ENCODE measurements at regions not wholly inside any gene's neighbourhood (a gene's known extent, or its start where the extent isn't known, plus 50 kb on each side); places are given as distances from the start of the nearest gene placed in this dataset.

DNA sequence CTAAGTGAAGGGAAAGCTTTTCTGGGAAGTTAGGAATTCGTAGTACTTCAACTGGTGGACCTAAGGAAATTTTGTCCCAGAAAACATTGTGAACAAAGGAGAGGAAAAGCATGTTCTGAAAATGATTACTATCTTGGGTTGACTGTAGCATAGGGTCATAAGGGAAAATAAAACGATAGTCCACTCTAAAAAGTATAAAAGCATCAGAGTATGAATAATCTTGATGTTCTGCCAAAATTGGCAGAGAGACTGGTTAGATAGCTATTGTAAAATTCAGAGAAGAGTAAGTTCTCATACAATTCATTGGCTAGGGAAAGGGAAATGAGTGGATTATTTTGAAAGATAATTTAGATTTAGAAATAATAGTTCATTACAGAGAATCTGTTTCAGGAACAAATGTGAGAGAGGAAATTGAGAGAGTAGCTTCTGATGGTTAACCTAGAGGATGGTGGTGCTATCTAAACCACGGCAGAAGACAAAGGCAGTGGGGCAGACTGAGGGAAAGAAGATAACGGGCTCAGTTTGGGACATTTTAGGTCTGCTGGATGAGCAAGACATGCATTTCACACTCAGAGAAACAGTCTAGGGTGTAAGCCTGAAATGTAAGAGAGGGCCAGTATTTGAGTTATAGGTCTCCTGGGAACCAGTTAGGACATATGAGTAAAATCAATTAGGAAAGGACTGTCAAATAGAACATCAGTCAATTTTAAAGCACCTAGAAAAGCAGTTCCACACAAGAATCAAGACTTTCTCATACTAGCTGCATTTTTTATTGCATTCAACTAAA lies 799.3 kb upstream of the CXADR start:
- Histone ChIP-seq H3K4me3 (ENCODE audit: low read length in 2 of 2) (no peak overlapping the region), H3K4me1 (ENCODE audit: control insufficient read depth in 1 of 2, insufficient read depth in 2 of 2, low read length in 2 of 2) (no peaks in the 10 kb centered on the region), H3K9me3 (ENCODE audit: control insufficient read depth, low read length) (no peaks in the 10 kb centered on the region), H3K27me3 (ENCODE audit: control insufficient read depth in 1 of 2, insufficient read depth in 2 of 2, low read length in 1 of 2) (no peaks in the 10 kb centered on the region), H3K27ac (ENCODE audit: low read depth in 1 of 2, low read length in 2 of 2) (no peak overlapping the region), H3K36me3 (ENCODE audit: control insufficient read depth in 1 of 2, insufficient read depth in 2 of 2, low read length in 1 of 2) (no peaks in the 10 kb centered on the region)
- intact Hi-C loops (cut with DNase I), result no loop called here
- 62 to 64% methylated on average over 4 of the region's 4 CpGs for WGBS, 2 donors
- ATAC-seq (ENCODE audit: low FRiP score), result no peak
- DNase-seq, result no peak

DNA sequence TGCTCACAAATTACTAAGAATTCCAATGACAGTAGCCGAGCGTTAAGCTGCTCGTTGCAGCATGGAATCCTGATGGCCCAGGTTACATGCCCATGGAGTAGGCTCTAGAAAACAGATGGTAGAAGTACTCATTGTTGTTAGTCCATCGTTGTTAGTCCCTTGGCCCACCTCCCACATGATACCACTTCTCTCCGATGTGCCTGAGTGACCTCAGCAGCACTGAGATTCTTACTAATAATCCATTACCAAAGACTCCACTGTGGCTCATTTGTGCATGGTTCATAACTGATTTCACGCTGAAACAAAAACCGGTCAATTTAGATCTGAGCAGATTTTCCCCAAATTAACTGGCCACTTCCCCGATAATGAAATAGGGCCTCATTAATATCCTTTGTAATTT lies 772.3 kb upstream of the CXADR start:
- H3K27ac ChIP-seq (ENCODE audit: low read depth in 1 of 2, low read length in 2 of 2), result no peak overlapping the region

DNA sequence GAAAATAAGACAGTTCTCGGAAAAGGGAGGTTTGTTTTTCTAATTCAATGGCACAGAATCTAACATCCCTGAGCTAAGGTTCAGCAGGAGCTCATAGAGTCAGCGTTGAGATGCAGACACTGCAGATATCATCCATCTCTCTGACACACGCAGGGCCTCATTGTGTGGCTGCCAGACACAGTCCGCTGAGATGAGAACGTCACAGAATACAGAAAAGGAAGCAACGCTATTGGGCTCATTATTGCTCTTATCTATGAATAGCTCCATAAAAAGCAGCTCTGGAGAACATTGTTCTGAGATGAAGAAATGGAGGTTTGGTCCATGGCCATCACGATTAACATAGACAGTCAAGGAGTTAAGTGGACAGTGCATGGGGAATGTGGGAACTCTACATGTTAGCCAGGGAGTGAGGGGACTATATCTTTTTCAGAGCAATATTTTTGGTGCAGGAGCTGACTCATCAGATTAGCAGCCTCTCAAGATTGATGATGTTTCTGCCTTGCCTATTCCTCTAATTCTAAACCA lies 771.6 kb upstream of the CXADR start:
- peak; percentile 62 for ATAC-seq (ENCODE audit: low FRiP score)
- no peak overlapping the region for H3K4me3 ChIP-seq (ENCODE audit: low read length in 2 of 2)
- H3K27ac ChIP-seq (ENCODE audit: low read depth in 1 of 2, low read length in 2 of 2), result no peak overlapping the region
- intact Hi-C loops (cut with DNase I), result no loop called here
- H3K9me3 ChIP-seq (ENCODE audit: control insufficient read depth, low read length), result no peaks in the 10 kb centered on the region
- H3K4me1 ChIP-seq (ENCODE audit: control insufficient read depth in 1 of 2, insufficient read depth in 2 of 2, low read length in 2 of 2), result no peaks in the 10 kb centered on the region
- WGBS, 2 donors, result 30 to 32% methylated on average over 7 of the region's 7 CpGs
- DNase-seq, result peak in 1 of 2 donors; percentile 56
- H3K36me3 ChIP-seq (ENCODE audit: control insufficient read depth in 1 of 2, insufficient read depth in 2 of 2, low read length in 1 of 2), result no peaks in the 10 kb centered on the region
- no peaks in the 10 kb centered on the region for H3K27me3 ChIP-seq (ENCODE audit: control insufficient read depth in 1 of 2, insufficient read depth in 2 of 2, low read length in 1 of 2)

More for the DNA sequence above, 772.3 kb upstream of the CXADR start:
- no peaks in the 10 kb centered on the region for H3K27me3 ChIP-seq (ENCODE audit: control insufficient read depth in 1 of 2, insufficient read depth in 2 of 2, low read length in 1 of 2)
- intact Hi-C loops (cut with DNase I), result no loop called here
- DNase-seq, result no peak
- H3K9me3 ChIP-seq (ENCODE audit: control insufficient read depth, low read length), result no peaks in the 10 kb centered on the region
- 72 to 96% methylated on average over 8 of the region's 8 CpGs for WGBS, 2 donors
- H3K4me3 ChIP-seq (ENCODE audit: low read length in 2 of 2), result no peak overlapping the region
- ATAC-seq (ENCODE audit: low FRiP score), result peak; percentile 34
- no peaks in the 10 kb centered on the region for H3K36me3 ChIP-seq (ENCODE audit: control insufficient read depth in 1 of 2, insufficient read depth in 2 of 2, low read length in 1 of 2)
- H3K4me1 ChIP-seq (ENCODE audit: control insufficient read depth in 1 of 2, insufficient read depth in 2 of 2, low read length in 2 of 2), result no peaks in the 10 kb centered on the region

DNA sequence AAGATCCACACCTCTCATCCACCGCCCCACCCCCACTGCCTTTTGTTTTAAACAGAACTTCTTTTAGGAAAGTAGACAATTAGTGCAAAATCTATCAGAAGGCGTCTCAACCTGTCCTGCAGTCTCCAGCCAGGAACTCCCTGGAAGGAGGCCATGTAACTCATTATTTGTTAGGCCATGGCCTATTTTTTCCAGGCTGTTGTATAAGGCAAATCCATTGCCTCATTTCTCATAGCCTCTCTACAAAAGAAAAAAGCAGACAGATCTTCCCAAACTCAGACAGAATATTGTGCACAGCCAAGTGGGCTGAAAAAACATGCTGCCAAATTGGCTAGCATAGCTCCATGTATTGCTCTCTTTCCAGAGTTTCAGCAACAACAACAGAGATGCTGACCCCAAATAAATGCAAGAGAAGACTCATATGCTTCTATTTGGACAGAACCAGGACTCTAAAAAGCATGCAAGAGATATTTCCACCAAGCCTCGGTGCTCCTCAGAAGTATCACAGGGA lies 770.7 kb upstream of the CXADR start:
- Histone ChIP-seq H3K9me3 (ENCODE audit: control insufficient read depth, low read length) (no peaks in the 10 kb centered on the region), H3K27ac (ENCODE audit: low read depth in 1 of 2, low read length in 2 of 2) (no peak overlapping the region), H3K36me3 (ENCODE audit: control insufficient read depth in 1 of 2, insufficient read depth in 2 of 2, low read length in 1 of 2) (no peaks in the 10 kb centered on the region), H3K4me1 (ENCODE audit: control insufficient read depth in 1 of 2, insufficient read depth in 2 of 2, low read length in 2 of 2) (no peaks in the 10 kb centered on the region), H3K4me3 (ENCODE audit: low read length in 2 of 2) (no peak overlapping the region), H3K27me3 (ENCODE audit: control insufficient read depth in 1 of 2, insufficient read depth in 2 of 2, low read length in 1 of 2) (no peaks in the 10 kb centered on the region)
- ATAC-seq (ENCODE audit: low FRiP score) (peak; percentile 64), DNase-seq (peak in 1 of 2 donors; percentile 44)
- WGBS, 2 donors, result 36 to 62% methylated on average over 3 of the region's 3 CpGs
- intact Hi-C loops (cut with DNase I), result no loop called here

DNA sequence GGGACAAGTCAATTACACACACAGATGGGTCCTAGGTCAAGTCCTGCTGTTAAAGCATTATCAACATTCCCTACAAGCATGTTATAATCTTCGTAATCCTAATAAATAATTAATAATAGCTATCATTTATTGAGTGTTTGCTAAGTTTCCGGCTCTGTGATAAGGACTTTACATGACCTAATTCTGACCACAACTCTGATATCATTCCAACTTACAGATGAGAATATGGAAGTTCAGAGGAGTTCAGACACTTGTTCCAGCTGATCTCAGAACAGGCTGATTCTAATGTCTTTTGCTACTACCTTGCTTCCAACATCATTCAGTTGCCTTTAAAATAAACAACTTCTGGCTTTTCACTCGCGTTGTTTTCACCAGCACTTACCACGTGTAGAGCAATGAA lies 770.1 kb upstream of the CXADR start:
- no peaks in the 10 kb centered on the region for H3K27me3 ChIP-seq (ENCODE audit: control insufficient read depth in 1 of 2, insufficient read depth in 2 of 2, low read length in 1 of 2)
- H3K27ac ChIP-seq (ENCODE audit: low read depth in 1 of 2, low read length in 2 of 2), result no peak overlapping the region
- no peak overlapping the region for H3K4me3 ChIP-seq (ENCODE audit: low read length in 2 of 2)
- no peaks in the 10 kb centered on the region for H3K4me1 ChIP-seq (ENCODE audit: control insufficient read depth in 1 of 2, insufficient read depth in 2 of 2, low read length in 2 of 2)
- no peaks in the 10 kb centered on the region for H3K36me3 ChIP-seq (ENCODE audit: control insufficient read depth in 1 of 2, insufficient read depth in 2 of 2, low read length in 1 of 2)
- DNase-seq (no peak), ATAC-seq (ENCODE audit: low FRiP score) (peak; percentile 6)
- 77 to 85% methylated on average over 5 of the region's 5 CpGs for WGBS, 2 donors
- intact Hi-C loops (cut with DNase I), result no loop called here
- no peaks in the 10 kb centered on the region for H3K9me3 ChIP-seq (ENCODE audit: control insufficient read depth, low read length)

DNA sequence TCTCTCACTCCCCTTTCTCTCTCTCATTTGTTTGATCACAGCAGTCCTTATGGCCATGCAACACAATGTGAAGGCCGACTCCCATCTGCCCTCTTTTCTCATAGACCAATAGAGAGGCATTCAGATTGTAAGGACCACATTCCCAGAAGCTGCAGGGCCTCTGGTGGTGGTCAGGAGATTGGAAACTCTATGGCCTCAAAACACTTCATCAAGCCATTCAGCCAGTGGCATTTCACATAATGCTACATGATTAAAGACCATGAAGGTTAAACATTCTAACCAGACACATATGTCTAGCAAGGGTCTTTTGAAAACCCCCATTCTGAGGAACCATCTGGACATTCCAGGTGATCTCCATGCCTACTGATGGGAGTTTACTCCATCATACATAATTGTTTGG lies 769.5 kb upstream of the CXADR start:
- H3K27me3 ChIP-seq (ENCODE audit: control insufficient read depth in 1 of 2, insufficient read depth in 2 of 2, low read length in 1 of 2), result no peaks in the 10 kb centered on the region
- WGBS, 2 donors, result 93% methylated on average over 1 of the region's 1 CpG
- no peaks in the 10 kb centered on the region for H3K4me1 ChIP-seq (ENCODE audit: control insufficient read depth in 1 of 2, insufficient read depth in 2 of 2, low read length in 2 of 2)
- intact Hi-C loops (cut with DNase I), result no loop called here
- no peaks in the 10 kb centered on the region for H3K36me3 ChIP-seq (ENCODE audit: control insufficient read depth in 1 of 2, insufficient read depth in 2 of 2, low read length in 1 of 2)
- H3K9me3 ChIP-seq (ENCODE audit: control insufficient read depth, low read length), result no peaks in the 10 kb centered on the region
- no peak overlapping the region for H3K27ac ChIP-seq (ENCODE audit: low read depth in 1 of 2, low read length in 2 of 2)
- no peak overlapping the region for H3K4me3 ChIP-seq (ENCODE audit: low read length in 2 of 2)
- ATAC-seq (ENCODE audit: low FRiP score) (no peak), DNase-seq (no peak)

DNA sequence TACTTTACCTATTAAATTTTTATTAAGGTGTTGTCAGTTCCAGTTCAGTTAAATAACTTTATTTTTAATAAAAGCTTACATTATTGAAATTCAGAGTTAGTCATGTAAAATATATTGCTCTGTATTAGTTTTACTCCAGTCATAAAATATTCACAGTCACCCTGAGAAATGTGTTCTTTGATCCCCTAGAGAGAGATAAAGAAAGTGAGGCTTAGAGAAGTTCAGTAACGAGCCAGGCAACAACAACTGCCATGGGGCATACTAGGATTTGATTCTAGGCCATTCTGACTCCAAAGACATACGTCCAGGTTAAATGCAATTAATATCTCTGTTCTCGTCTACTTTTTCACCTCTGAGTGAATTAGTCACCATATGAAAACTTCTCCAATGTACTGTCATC lies 761.9 kb upstream of the CXADR start:
- no peaks in the 10 kb centered on the region for H3K36me3 ChIP-seq (ENCODE audit: control insufficient read depth in 1 of 2, insufficient read depth in 2 of 2, low read length in 1 of 2)
- ATAC-seq (ENCODE audit: low FRiP score) (no peak), DNase-seq (no peak)
- no peaks in the 10 kb centered on the region for H3K9me3 ChIP-seq (ENCODE audit: control insufficient read depth, low read length)
- 66 to 82% methylated on average over 3 of the region's 3 CpGs for WGBS, 2 donors
- no peak overlapping the region for H3K4me3 ChIP-seq (ENCODE audit: low read length in 2 of 2)
- no peaks in the 10 kb centered on the region for H3K27me3 ChIP-seq (ENCODE audit: control insufficient read depth in 1 of 2, insufficient read depth in 2 of 2, low read length in 1 of 2)
- no peak overlapping the region for H3K27ac ChIP-seq (ENCODE audit: low read depth in 1 of 2, low read length in 2 of 2)
- intact Hi-C loops (cut with DNase I), result no loop called here
- H3K4me1 ChIP-seq (ENCODE audit: control insufficient read depth in 1 of 2, insufficient read depth in 2 of 2, low read length in 2 of 2), result no peaks in the 10 kb centered on the region

DNA sequence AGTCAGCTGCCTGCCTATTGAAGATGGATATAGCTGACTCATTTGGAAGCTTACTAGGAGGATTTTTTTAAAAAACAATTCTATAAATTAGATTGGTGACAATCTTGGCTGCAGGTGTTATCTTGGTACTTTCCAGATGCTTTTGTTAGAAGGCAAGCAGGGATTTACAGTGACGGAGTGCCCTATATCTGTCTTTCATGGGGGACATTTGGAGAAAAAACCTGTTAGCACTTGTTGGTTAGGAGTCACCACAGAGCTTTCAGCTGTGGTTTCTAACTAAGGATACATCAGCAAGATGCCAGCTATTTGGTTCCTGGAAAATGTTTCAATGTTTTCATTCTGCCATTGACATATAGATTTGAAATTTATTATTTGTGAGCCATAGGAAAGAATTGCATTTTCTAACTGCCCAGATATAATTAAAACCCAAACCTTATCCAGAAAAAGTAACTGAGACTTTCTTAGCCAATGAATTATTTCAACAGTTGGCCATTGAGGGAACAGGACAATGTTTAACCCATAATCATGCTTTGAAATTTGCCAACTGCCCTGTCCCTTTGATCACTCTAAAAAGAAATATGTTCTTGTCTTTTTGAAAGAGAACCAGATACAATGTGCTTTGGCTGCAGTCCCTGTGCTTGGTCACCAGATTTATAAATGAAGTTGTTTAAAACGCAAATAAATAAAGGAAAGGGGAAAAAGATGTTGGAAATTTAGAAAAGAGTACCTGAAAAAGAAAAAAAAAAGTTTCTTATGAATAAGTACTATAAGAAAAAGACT lies 761.0 kb upstream of the CXADR start:
- no peaks in the 10 kb centered on the region for H3K4me1 ChIP-seq (ENCODE audit: control insufficient read depth in 1 of 2, insufficient read depth in 2 of 2, low read length in 2 of 2)
- DNase-seq (no peak), ATAC-seq (ENCODE audit: low FRiP score) (no peak)
- H3K36me3 ChIP-seq (ENCODE audit: control insufficient read depth in 1 of 2, insufficient read depth in 2 of 2, low read length in 1 of 2), result no peaks in the 10 kb centered on the region
- no peak overlapping the region for H3K4me3 ChIP-seq (ENCODE audit: low read length in 2 of 2)
- no peaks in the 10 kb centered on the region for H3K9me3 ChIP-seq (ENCODE audit: control insufficient read depth, low read length)
- no peaks in the 10 kb centered on the region for H3K27me3 ChIP-seq (ENCODE audit: control insufficient read depth in 1 of 2, insufficient read depth in 2 of 2, low read length in 1 of 2)
- WGBS, 2 donors, result 51 to 67% methylated on average over 2 of the region's 2 CpGs
- intact Hi-C loops (cut with DNase I), result no loop called here
- no peak overlapping the region for H3K27ac ChIP-seq (ENCODE audit: low read depth in 1 of 2, low read length in 2 of 2)

Data from aorta (tissue), 5 donors.